ENCODE measurements at regions not wholly inside any gene's neighbourhood (a gene's known extent, or its start where the extent isn't known, plus 50 kb on each side); places are given as distances from the start of the nearest gene placed in this dataset.

DNA sequence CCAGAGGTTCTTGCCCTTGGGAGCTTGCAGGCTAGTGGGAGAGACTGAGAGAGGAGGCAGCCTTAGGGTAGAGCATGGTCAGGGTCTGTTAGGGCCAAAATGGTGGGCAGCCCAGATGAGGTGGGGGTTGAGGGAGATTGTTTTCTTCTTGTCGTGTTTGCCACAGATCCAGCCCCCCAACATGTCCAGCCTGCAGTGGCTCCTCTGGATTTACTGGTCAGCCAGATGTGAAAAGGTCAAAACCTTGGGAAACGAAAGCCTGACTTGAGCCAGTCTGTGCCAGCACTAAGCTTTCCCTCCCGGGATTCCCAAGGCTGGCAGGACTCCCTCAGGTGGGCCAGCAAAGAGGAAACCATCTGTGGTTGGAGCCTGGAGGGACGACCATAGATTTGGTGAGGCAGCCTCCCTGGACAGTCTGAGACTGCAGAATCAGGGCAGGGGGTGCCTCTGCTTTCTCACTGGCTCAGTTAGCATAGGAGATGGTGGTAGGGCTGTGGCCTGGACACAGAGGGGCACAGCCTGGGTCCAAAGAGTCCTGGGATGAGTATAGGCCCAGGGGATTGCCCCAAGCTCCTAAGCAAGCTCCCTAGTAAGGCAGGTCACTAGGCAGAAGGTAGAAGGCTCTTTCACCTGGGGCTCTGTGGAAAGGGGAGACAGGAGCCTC is 51.2 kb upstream of the PRR23C start:
- Histone ChIP-seq H3K9me3 (ENCODE audit: control insufficient read depth, insufficient read depth, low read depth, low read length) (no peaks in the 10 kb centered on the region), H3K4me1 (ENCODE audit: control insufficient read depth, insufficient read depth, low read length) (no peaks in the 10 kb centered on the region), H3K4me3 (ENCODE audit: low read depth, low read length) (no peak overlapping the region), H3K36me3 (ENCODE audit: control insufficient read depth in 2 of 2, insufficient read depth in 1 of 2, low read length in 2 of 2) (no peaks in the 10 kb centered on the region), H3K27ac (ENCODE audit: extremely low read depth, low read depth, low read length) (no peak overlapping the region)
- ChIA-PET CTCF (interaction anchor here (0.6 to 2.9 kb wide), 4 partner anchors 11 to 648 kb away, joined by 3 to 13 read pairs (median 3); no protein-coding TSS in a partner anchor), POLR2A (no interaction called here)
- TF ChIP-seq ZNF10 (tag by site-specific recombination; IDR thresholded peaks at IDR 0.05) (no peak), ZNF658 (tag by site-specific recombination; IDR thresholded peaks at IDR 0.05) (no peak), ZNF621 (tag by site-specific recombination; IDR thresholded peaks at IDR 0.05) (no peak), ZNF394 (tag by site-specific recombination; IDR thresholded peaks at IDR 0.05; ENCODE audit: borderline replicate concordance) (no peak), SCRT2 (tag by site-specific recombination; IDR thresholded peaks at IDR 0.05) (no peak)
- TF ChIP-seq, protein P1, sequence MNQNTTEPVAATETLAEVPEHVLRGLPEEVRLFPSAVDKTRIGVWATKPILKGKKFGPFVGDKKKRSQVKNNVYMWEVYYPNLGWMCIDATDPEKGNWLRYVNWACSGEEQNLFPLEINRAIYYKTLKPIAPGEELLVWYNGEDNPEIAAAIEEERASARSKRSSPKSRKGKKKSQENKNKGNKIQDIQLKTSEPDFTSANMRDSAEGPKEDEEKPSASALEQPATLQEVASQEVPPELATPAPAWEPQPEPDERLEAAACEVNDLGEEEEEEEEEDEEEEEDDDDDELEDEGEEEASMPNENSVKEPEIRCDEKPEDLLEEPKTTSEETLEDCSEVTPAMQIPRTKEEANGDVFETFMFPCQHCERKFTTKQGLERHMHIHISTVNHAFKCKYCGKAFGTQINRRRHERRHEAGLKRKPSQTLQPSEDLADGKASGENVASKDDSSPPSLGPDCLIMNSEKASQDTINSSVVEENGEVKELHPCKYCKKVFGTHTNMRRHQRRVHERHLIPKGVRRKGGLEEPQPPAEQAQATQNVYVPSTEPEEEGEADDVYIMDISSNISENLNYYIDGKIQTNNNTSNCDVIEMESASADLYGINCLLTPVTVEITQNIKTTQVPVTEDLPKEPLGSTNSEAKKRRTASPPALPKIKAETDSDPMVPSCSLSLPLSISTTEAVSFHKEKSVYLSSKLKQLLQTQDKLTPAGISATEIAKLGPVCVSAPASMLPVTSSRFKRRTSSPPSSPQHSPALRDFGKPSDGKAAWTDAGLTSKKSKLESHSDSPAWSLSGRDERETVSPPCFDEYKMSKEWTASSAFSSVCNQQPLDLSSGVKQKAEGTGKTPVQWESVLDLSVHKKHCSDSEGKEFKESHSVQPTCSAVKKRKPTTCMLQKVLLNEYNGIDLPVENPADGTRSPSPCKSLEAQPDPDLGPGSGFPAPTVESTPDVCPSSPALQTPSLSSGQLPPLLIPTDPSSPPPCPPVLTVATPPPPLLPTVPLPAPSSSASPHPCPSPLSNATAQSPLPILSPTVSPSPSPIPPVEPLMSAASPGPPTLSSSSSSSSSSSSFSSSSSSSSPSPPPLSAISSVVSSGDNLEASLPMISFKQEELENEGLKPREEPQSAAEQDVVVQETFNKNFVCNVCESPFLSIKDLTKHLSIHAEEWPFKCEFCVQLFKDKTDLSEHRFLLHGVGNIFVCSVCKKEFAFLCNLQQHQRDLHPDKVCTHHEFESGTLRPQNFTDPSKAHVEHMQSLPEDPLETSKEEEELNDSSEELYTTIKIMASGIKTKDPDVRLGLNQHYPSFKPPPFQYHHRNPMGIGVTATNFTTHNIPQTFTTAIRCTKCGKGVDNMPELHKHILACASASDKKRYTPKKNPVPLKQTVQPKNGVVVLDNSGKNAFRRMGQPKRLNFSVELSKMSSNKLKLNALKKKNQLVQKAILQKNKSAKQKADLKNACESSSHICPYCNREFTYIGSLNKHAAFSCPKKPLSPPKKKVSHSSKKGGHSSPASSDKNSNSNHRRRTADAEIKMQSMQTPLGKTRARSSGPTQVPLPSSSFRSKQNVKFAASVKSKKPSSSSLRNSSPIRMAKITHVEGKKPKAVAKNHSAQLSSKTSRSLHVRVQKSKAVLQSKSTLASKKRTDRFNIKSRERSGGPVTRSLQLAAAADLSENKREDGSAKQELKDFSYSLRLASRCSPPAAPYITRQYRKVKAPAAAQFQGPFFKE (tag by site-specific recombination; IDR thresholded peaks at IDR 0.05; ENCODE audit: borderline replicate concordance), result no peak

DNA sequence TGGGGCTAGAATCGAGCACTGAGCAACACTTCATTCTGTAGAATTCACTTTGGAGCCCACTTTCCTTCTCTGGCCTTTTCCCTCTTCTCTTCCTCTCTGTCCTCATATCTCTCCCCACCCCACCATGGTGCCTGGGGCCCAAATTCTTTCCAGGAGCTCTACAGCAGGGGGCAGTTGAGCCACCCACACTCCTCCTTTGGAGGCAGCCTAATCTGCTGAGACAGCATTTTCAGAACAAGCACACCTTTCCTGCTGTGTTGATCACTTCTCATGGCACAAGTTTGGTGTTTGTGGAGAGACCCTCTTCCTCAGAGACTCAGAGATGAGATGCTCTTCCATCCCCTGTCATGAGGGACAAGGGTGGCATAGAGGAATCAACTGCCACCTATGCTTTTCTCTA is 52.0 kb upstream of the PRR23C start:
- Histone ChIP-seq H3K27ac (ENCODE audit: extremely low read depth, low read depth, low read length) (no peak overlapping the region), H3K9me3 (ENCODE audit: control insufficient read depth, insufficient read depth, low read depth, low read length) (no peaks in the 10 kb centered on the region), H3K36me3 (ENCODE audit: control insufficient read depth in 2 of 2, insufficient read depth in 1 of 2, low read length in 2 of 2) (no peaks in the 10 kb centered on the region), H3K4me1 (ENCODE audit: control insufficient read depth, insufficient read depth, low read length) (no peaks in the 10 kb centered on the region), H3K4me3 (ENCODE audit: low read depth, low read length) (no peak overlapping the region)
- CTCF ChIA-PET, result interaction anchor here (0.6 to 2.9 kb wide), 2 partner anchors 15 to 649 kb away, joined by 3 to 13 read pairs; no protein-coding TSS in a partner anchor
- POLR2A ChIA-PET, result no interaction called here
- no peak for TF ChIP-seq ZNF416 (tag by site-specific recombination; IDR thresholded peaks at IDR 0.05)
- TF ChIP-seq ZNF140 (tag by site-specific recombination; IDR thresholded peaks at IDR 0.05), result no peak
- TF ChIP-seq MZF1 (tag by site-specific recombination; IDR thresholded peaks at IDR 0.05; ENCODE audit: borderline replicate concordance), result no peak
- no peak for TF ChIP-seq ZSCAN30 (tag by site-specific recombination; IDR thresholded peaks at IDR 0.05)
- no peak for TF ChIP-seq ZNF248 (tag by site-specific recombination; IDR thresholded peaks at IDR 0.05)
- no peak for TF ChIP-seq ZNF544 (tag by site-specific recombination; IDR thresholded peaks at IDR 0.05)
- TF ChIP-seq, protein P2, sequence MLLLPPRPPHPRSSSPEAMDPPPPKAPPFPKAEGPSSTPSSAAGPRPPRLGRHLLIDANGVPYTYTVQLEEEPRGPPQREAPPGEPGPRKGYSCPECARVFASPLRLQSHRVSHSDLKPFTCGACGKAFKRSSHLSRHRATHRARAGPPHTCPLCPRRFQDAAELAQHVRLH (tag by site-specific recombination; IDR thresholded peaks at IDR 0.05), result no peak
- TF ChIP-seq ZNF169 (tag by site-specific recombination; IDR thresholded peaks at IDR 0.05), result no peak
- no peak for TF ChIP-seq ZFP41 (tag by site-specific recombination; IDR thresholded peaks at IDR 0.05; ENCODE audit: borderline replicate concordance)

DNA sequence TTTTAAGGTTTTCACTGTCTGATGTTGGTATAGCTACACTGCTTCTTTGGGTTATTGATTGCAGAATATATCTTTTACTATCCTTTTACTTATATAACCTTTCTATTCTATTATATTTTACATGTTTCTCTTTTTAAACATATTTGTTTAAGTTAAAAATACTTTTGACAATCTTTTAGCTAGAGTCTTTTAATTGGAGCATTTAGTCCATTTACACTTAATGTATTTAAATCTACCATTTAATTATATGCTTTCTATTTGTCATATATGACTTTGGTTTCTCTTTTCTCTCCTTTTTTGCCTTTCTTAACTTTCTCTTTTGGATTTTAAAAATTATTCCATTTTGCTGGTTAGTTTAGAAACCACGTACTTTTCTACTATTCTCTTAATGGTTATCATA is 53.7 kb upstream of the PRR23C start:
- Histone ChIP-seq H3K4me1 (ENCODE audit: control insufficient read depth, insufficient read depth, low read length) (no peaks in the 10 kb centered on the region), H3K4me3 (ENCODE audit: low read depth, low read length) (no peak overlapping the region), H3K27ac (ENCODE audit: extremely low read depth, low read depth, low read length) (no peak overlapping the region), H3K36me3 (ENCODE audit: control insufficient read depth in 2 of 2, insufficient read depth in 1 of 2, low read length in 2 of 2) (no peaks in the 10 kb centered on the region), H3K9me3 (ENCODE audit: control insufficient read depth, insufficient read depth, low read depth, low read length) (no peaks in the 10 kb centered on the region)
- ChIA-PET POLR2A (no interaction called here), CTCF (interaction anchor here (0.6 to 0.7 kb wide), 2 partner anchors 231 to 489 kb away, joined by 3 read pairs; no protein-coding TSS in a partner anchor)
- TF ChIP-seq PRDM1 (tag by site-specific recombination; IDR thresholded peaks at IDR 0.05) (no peak), ZNF138 (tag by site-specific recombination; IDR thresholded peaks at IDR 0.05; ENCODE audit: borderline replicate concordance) (no peak), ZXDB (tag by site-specific recombination; IDR thresholded peaks at IDR 0.05) (no peak)
- TF ChIP-seq, protein P3, sequence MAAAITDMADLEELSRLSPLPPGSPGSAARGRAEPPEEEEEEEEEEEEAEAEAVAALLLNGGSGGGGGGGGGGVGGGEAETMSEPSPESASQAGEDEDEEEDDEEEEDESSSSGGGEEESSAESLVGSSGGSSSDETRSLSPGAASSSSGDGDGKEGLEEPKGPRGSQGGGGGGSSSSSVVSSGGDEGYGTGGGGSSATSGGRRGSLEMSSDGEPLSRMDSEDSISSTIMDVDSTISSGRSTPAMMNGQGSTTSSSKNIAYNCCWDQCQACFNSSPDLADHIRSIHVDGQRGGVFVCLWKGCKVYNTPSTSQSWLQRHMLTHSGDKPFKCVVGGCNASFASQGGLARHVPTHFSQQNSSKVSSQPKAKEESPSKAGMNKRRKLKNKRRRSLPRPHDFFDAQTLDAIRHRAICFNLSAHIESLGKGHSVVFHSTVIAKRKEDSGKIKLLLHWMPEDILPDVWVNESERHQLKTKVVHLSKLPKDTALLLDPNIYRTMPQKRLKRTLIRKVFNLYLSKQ (tag by site-specific recombination; IDR thresholded peaks at IDR 0.05; ENCODE audit: borderline replicate concordance), result no peak
